Liver (tissue), 8 donors: ENCODE measurements at regions not wholly inside any gene's neighbourhood (a gene's known extent, or its start where the extent isn't known, plus 50 kb on each side); places are given as distances from the start of the nearest gene placed in this dataset.

ENCODE experiments used
- DNase-seq: peaks from one replicate; pipeline ENCODE4 v3.0.0-alpha.2; 2017; ENCODE audit warnings: low spot score
- H3K27ac ChIP-seq, 2 donors: one replicate each; pipeline ENCODE4 v1.7.0; 2013; ENCODE audit warnings: inconsistent platforms in 2 of 2, low read length in 2 of 2, control low read depth in 1 of 2, low read depth in 1 of 2, mild to moderate bottlenecking in 1 of 2
- H3K27me3 ChIP-seq, 4 donors: one replicate each; pipeline versions ENCODE4 v1.6.1 to v1.7.0; 2013; ENCODE audit warnings: low read length in 3 of 4, inconsistent platforms in 1 of 4, mild to moderate bottlenecking in 1 of 4, moderate library complexity in 1 of 4; ENCODE audit not compliant: control insufficient read depth in 4 of 4, insufficient read depth in 4 of 4
- H3K36me3 ChIP-seq, 4 donors: one replicate each; pipeline versions ENCODE4 v1.6.1 to v1.7.0; 2013; ENCODE audit warnings: low read length in 3 of 4, mild to moderate bottlenecking in 3 of 4, low read depth in 1 of 4, moderate library complexity in 1 of 4; ENCODE audit not compliant: control insufficient read depth in 4 of 4, insufficient read depth in 3 of 4
- H3K4me1 ChIP-seq, 4 donors: one replicate each; pipeline versions ENCODE4 v1.6.1 to v1.7.0; 2013; ENCODE audit warnings: low read length in 3 of 4, mild to moderate bottlenecking in 3 of 4, moderate library complexity in 1 of 4; ENCODE audit not compliant: control insufficient read depth in 4 of 4, insufficient read depth in 4 of 4
- H3K4me3 ChIP-seq, 3 donors: one replicate each; pipeline versions ENCODE4 v1.6.1 to v1.7.0; 2013; ENCODE audit warnings: low read length in 3 of 3, control low read depth in 1 of 3, low read depth in 1 of 3, mild to moderate bottlenecking in 1 of 3
- H3K9ac ChIP-seq, 2 donors: one replicate each; pipeline ENCODE4 v1.7.0; 2013; ENCODE audit warnings: low read length in 2 of 2, mild to moderate bottlenecking in 2 of 2, moderate library complexity in 2 of 2, control low read depth in 1 of 2, low read depth in 1 of 2
- H3K9me3 ChIP-seq, 4 donors: one replicate each; pipeline versions ENCODE4 v1.6.1 to v1.7.0; 2013; ENCODE audit warnings: low read length in 3 of 4; ENCODE audit not compliant: control insufficient read depth in 4 of 4
- FOXA1 ChIP-seq: IDR thresholded peaks from 2 replicates; pipeline ENCODE4 v1.6.1; 2016; ENCODE audit warnings: antibody characterized with exemption
- FOXA2 ChIP-seq: IDR thresholded peaks from 2 replicates; pipeline ENCODE4 v1.6.1; 2016; ENCODE audit warnings: antibody characterized with exemption
- GABPA ChIP-seq, 2 donors: IDR thresholded peaks in 1 of 2; conservative IDR thresholded peaks in 1 of 2; 2 replicates each; pipeline ENCODE4 v1.6.1; 2016; ENCODE audit warnings: antibody characterized with exemption in 2 of 2, mild to moderate bottlenecking in 1 of 2, moderate library complexity in 1 of 2
- JUND ChIP-seq, 2 donors: IDR thresholded peaks; 2 replicates each; pipeline ENCODE4 v1.6.1; 2016; ENCODE audit warnings: antibody characterized with exemption in 2 of 2
- NR2F2 ChIP-seq: IDR thresholded peaks from 2 replicates; pipeline ENCODE4 v1.6.1; 2016; ENCODE audit warnings: antibody characterized with exemption
- RAD21 ChIP-seq, 2 donors: IDR thresholded peaks; 2 replicates each; pipeline ENCODE4 v1.6.1; 2016; ENCODE audit warnings: antibody characterized with exemption in 2 of 2, mild to moderate bottlenecking in 2 of 2
- RXRA ChIP-seq, 2 donors: IDR thresholded peaks; 2 replicates each; pipeline ENCODE4 v1.6.1; 2017 to 2018; ENCODE audit warnings: antibody characterized with exemption in 2 of 2, mild to moderate bottlenecking in 1 of 2
- SP1 ChIP-seq: IDR thresholded peaks from 2 replicates; pipeline ENCODE4 v1.6.1; 2018; ENCODE audit warnings: antibody characterized with exemption, mild to moderate bottlenecking
- TAF1 ChIP-seq: conservative IDR thresholded peaks from 2 replicates; pipeline ENCODE4 v1.6.1; 2016; ENCODE audit warnings: antibody characterized with exemption, mild to moderate bottlenecking
- WGBS: extraction: QIAGEN DNeasy Blood & Tissue Kit; methylation state at CpG from one replicate; pipeline ENCODE4 v1.1.7; 2013; 5-methylcytosine and 5-hydroxymethylcytosine counted together
- TF ChIP-seq, protein P1 (sequence below): IDR thresholded peaks from 2 replicates; pipeline ENCODE4 v1.6.1; 2016; ENCODE audit warnings: antibody characterized with exemption
- TF ChIP-seq, protein P2 (sequence below): fragments of 150-350 bp; IDR thresholded peaks from 2 replicates; pipeline ENCODE4 v1.5.1; 2017; ENCODE audit warnings: improper control_type of control experiment, low read depth, low read length; ENCODE audit not compliant: missing input control
- TF ChIP-seq, protein P3 (sequence below): IDR thresholded peaks from 2 replicates; pipeline ENCODE4 v1.6.1; 2016; ENCODE audit warnings: antibody characterized with exemption
- TF ChIP-seq, protein P4 (sequence below): IDR thresholded peaks from 2 replicates; pipeline ENCODE4 v1.6.1; 2016; ENCODE audit warnings: antibody characterized with exemption, mild to moderate bottlenecking
- donor health status: healthy.
- donor health status: healthy.
- donor health status: healthy.
- donor health status: healthy.
- donor health status: healthy.

DNA sequence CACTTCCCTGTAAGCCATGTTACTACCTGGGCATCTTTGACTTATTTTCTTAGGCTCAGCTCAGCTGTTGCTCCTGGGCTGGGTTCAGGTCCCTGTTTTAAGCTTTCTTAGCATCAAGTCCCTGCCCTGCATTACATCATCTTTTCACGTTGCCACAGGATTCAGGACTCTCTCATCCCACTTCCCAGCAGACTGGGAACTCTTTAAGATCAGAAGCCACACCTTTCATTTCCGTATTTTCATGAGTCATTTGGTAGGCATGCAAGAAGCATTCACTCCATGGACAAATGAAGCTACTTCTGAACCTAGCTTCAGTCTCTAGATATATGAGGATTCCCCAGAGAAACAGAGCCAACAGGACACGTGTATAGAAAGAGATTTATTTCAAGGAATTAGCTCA is 726.8 kb downstream of the VRK1 start:
- no peaks in the 10 kb centered on the region for H3K36me3 ChIP-seq
- no peak for DNase-seq
- 60% methylated on average over 3 of the region's 3 CpGs for WGBS
- no peak for TF ChIP-seq RXRA (IDR thresholded peaks at IDR 0.05)
- no peak overlapping the region for H3K4me3 ChIP-seq
- no peaks in the 10 kb centered on the region for H3K27me3 ChIP-seq
- no peak overlapping the region for H3K27ac ChIP-seq
- no peaks in the 10 kb centered on the region for H3K9me3 ChIP-seq
- no peak overlapping the region for H3K9ac ChIP-seq
- H3K4me1 ChIP-seq: no peaks in the 10 kb centered on the region

DNA sequence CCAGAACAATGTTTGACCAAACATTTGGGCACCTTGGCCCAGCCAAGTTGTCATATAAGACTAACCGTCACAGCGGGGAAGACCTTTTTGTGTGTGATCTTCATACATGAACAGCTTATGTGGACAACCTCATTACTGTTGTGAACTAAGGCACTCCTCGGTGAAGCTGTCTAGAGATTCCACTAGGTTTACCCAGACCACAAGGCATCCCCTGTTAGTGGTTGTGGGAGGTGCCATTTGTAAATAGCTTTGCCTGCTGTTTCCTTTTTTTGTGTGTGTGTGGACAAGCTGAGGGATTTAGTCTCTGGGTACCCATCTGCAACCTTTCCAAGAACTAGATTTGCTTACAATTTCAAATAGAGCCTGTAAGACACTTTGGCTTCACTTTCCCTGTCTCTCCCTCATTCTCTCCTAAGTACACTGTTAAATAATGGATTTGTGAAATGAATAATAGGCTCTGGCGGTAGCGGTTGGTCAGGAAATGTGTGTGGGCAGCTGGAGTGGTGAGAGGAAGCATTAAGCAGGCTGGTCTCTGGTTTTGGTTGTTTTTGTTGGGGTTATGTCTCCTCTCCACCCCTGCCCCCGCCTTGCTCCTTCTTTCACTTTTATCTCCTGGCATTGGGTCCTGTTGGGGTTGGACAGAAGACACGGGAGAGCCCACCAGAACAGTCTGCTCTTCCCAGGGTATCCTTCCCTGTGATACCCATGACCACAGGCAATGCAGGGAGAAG is 727.6 kb downstream of the VRK1 start:
- Histone ChIP-seq H3K36me3 (no peaks in the 10 kb centered on the region), H3K27me3 (no peaks in the 10 kb centered on the region), H3K9ac (no peak overlapping the region), H3K4me1 (no peaks in the 10 kb centered on the region), H3K9me3 (no peaks in the 10 kb centered on the region), H3K4me3 (no peak overlapping the region), H3K27ac (no peak overlapping the region)
- WGBS: 67% methylated on average over 7 of the region's 7 CpGs
- TF ChIP-seq JUND (IDR thresholded peaks at IDR 0.05) (no peak), NR2F2 (no peak)
- no peak for DNase-seq

DNA sequence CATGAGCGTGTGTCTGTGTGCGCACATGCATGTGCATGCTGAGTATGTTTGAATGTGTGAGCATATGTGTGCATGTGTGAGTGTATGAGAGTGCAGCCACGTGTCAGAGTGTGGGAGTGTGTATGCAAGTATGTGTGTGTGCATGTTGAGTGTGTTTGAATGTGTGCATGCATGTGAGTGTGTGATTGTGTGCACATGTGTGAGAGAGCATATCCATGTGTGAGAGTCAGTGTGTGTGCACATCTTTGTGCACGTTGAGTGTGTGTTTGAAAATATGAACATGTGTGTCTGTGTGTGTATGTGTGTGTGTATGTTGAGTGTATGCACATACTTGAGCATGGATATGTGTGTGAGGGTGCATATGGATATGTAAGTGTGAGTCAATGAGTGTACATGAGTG is 730.8 kb downstream of the VRK1 start:
- Histone ChIP-seq H3K27ac (no peak overlapping the region), H3K4me1 (no peaks in the 10 kb centered on the region), H3K36me3 (no peaks in the 10 kb centered on the region), H3K9me3 (no peaks in the 10 kb centered on the region), H3K4me3 (no peak overlapping the region), H3K9ac (no peak overlapping the region), H3K27me3 (no peaks in the 10 kb centered on the region)
- 75% methylated on average over 4 of the region's 4 CpGs for WGBS
- TF ChIP-seq, protein P1, sequence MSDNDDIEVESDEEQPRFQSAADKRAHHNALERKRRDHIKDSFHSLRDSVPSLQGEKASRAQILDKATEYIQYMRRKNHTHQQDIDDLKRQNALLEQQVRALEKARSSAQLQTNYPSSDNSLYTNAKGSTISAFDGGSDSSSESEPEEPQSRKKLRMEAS: no peak
- no peak for TF ChIP-seq SP1
- TF ChIP-seq RXRA (IDR thresholded peaks at IDR 0.05): no peak
- no peak for TF ChIP-seq GABPA (IDR thresholded peaks at IDR 0.05 in 1 of 2, conservative IDR thresholded peaks at IDR 0.05 in 1 of 2)
- TF ChIP-seq RAD21 (IDR thresholded peaks at IDR 0.05): no peak
- TF ChIP-seq FOXA1: no peak
- TF ChIP-seq, protein P2, sequence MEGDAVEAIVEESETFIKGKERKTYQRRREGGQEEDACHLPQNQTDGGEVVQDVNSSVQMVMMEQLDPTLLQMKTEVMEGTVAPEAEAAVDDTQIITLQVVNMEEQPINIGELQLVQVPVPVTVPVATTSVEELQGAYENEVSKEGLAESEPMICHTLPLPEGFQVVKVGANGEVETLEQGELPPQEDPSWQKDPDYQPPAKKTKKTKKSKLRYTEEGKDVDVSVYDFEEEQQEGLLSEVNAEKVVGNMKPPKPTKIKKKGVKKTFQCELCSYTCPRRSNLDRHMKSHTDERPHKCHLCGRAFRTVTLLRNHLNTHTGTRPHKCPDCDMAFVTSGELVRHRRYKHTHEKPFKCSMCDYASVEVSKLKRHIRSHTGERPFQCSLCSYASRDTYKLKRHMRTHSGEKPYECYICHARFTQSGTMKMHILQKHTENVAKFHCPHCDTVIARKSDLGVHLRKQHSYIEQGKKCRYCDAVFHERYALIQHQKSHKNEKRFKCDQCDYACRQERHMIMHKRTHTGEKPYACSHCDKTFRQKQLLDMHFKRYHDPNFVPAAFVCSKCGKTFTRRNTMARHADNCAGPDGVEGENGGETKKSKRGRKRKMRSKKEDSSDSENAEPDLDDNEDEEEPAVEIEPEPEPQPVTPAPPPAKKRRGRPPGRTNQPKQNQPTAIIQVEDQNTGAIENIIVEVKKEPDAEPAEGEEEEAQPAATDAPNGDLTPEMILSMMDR: no peak
- TF ChIP-seq, protein P3, sequence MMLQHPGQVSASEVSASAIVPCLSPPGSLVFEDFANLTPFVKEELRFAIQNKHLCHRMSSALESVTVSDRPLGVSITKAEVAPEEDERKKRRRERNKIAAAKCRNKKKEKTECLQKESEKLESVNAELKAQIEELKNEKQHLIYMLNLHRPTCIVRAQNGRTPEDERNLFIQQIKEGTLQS: no peak
- TF ChIP-seq JUND (IDR thresholded peaks at IDR 0.05): no peak
- no peak for TF ChIP-seq FOXA2
- TF ChIP-seq TAF1: no peak
- TF ChIP-seq, protein P4, sequence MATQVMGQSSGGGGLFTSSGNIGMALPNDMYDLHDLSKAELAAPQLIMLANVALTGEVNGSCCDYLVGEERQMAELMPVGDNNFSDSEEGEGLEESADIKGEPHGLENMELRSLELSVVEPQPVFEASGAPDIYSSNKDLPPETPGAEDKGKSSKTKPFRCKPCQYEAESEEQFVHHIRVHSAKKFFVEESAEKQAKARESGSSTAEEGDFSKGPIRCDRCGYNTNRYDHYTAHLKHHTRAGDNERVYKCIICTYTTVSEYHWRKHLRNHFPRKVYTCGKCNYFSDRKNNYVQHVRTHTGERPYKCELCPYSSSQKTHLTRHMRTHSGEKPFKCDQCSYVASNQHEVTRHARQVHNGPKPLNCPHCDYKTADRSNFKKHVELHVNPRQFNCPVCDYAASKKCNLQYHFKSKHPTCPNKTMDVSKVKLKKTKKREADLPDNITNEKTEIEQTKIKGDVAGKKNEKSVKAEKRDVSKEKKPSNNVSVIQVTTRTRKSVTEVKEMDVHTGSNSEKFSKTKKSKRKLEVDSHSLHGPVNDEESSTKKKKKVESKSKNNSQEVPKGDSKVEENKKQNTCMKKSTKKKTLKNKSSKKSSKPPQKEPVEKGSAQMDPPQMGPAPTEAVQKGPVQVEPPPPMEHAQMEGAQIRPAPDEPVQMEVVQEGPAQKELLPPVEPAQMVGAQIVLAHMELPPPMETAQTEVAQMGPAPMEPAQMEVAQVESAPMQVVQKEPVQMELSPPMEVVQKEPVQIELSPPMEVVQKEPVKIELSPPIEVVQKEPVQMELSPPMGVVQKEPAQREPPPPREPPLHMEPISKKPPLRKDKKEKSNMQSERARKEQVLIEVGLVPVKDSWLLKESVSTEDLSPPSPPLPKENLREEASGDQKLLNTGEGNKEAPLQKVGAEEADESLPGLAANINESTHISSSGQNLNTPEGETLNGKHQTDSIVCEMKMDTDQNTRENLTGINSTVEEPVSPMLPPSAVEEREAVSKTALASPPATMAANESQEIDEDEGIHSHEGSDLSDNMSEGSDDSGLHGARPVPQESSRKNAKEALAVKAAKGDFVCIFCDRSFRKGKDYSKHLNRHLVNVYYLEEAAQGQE: no peak
- no peak for TF ChIP-seq NR2F2
- no peak for DNase-seq
